NCI-H1930 (cell line): ENCODE measurements at regions not wholly inside any gene's neighbourhood (a gene's known extent, or its start where the extent isn't known, plus 50 kb on each side); places are given as distances from the start of the nearest gene placed in this dataset.
A peak's percentile ranks its signal among the peaks of the same experiment; 100 is the strongest.

Source experiments
- DNase-seq, 2 experiments: peaks; one replicate each; lab custom pipeline; 2025; lab: John Stamatoyannopoulos, UW

GRCh38 chr2:133768658-133769435, 200.6 kb upstream of the NCKAP5 start:
- DNase-seq: no peak

GRCh38 chr2:133773854-133774653, 205.8 kb upstream of the NCKAP5 start:
- no peak for DNase-seq

- no peak for DNase-seq
Observed at GRCh38 chr2:133774654-133775015, 206.4 kb upstream of the NCKAP5 start.

DNA sequence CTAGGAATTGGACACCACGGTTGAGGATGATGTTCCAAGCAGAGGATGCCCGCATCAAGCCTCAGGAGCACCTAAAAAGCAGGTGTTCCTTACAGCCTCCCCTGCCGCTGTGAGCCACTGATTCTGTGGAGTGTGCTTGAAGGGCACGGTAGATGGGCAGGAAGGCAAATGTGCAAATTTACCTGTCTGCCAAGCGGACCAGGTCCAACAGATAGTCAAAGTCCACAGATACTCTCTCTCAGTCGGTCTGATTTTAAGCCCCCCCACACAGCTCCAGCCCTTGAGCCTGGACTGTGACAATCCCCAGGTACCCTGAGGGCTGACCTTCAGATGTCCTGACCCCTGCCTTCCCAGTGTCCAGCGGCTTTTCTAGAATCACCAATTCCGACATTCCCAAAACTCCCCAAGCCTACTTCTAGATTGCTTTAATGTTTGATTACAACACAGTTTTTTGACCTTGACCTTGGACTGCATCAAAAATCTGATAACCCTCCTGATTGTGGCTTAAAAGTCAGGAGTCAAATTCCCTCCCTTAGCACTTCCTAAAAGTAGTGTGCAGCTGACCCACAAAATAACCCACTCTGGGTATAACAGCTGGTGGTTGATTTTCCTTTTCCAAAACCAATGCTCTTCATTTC, 208.8 kb upstream of the NCKAP5 start:
- DNase-seq: no peak

- DNase-seq: no peak
Observed at GRCh38 chr2:133777574-133777960, 209.3 kb upstream of the NCKAP5 start.

GRCh38 chr2:133780099-133780996, 212.1 kb upstream of the NCKAP5 start:
- peak; percentile 40 to 42 for DNase-seq

- no peak for DNase-seq
Observed at GRCh38 chr2:133780997-133781513, 212.8 kb upstream of the NCKAP5 start.

DNA sequence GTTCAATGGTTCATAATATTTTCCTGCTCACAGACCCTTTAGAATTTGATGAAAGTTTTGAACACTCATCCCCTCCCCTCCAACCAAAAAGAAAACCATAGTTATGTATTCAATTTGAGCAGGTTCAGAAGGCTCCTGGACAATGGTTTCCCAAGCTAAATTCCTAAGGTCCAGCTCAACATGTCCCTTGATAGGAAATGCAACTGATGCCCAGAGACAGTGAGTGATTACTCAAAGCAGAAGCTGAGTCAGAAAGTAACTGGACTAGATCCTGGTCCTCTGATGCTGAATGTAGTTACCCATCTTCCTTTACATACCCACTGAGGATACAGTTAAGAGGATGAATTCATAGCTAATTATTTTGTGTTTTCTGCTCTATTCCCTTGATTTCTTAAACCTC, 218.9 kb upstream of the NCKAP5 start:
- DNase-seq: no peak

- DNase-seq: no peak
Observed at GRCh38 chr2:133787651-133788050, 219.4 kb upstream of the NCKAP5 start.

DNA sequence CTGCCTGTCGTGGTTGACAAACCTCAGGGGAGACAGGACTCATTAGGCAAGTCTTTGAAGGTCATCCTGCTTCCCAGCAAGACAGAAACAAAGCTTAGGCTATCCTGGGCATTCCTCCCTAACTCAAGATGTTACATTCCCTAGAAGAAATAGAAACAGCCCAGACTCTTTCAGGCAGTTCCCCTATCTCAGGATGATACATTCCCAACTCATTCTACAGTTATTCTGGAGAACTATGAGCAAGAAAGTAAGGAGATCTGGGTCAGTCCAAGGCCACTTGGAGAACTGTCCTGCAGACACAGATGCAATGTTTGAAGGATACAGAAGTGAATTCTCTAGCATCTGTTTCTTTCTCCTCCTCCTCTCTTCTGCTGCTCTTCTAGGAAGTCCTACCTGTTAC, 220.1 kb upstream of the NCKAP5 start:
- no peak for DNase-seq

DNA sequence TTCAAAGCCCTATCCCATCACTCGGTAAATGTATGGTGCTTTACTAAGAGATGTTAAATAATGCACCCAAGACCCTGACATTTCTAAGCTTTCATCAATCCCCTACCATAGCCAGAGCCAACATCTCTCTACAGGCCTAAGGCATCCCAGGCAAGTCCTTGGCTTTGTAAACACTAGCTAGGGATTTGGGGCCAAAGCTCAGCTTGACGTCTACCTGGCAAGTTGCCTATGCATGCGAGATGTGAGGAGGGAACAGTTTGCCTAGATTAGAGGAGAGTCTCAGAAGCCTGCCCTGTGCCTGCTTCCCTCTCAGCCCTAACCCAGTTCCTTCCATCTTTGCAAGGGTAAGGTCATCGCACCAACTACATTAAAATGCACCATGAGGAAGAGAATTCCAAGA, 221.5 kb upstream of the NCKAP5 start:
- DNase-seq: no peak

GRCh38 chr2:133790711-133791110, 222.4 kb upstream of the NCKAP5 start:
- no peak for DNase-seq

DNA sequence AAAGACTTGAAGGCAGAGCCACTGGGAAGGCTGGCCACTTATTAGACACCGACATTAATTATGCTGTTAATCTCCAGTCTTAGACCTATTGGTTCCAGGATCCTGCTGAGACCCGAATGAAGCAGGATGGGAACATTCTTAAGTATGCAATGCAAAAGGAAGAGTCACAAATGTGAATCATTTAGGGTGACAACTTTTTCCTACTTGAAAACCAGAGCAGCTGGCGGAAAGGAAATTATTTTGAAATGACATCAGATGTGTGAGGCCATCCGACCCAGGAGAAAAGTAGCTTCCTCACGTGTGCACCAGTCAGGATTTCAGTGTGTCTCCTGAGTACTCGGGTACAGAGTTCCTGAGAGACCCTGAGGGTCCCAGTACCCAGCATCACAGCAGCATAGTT, 222.9 kb upstream of the NCKAP5 start:
- DNase-seq: no peak

- no peak for DNase-seq
Observed at GRCh38 chr2:133792223-133792622, 224.0 kb upstream of the NCKAP5 start.

- no peak for DNase-seq
Observed at GRCh38 chr2:133794114-133794513, 225.9 kb upstream of the NCKAP5 start.

DNA sequence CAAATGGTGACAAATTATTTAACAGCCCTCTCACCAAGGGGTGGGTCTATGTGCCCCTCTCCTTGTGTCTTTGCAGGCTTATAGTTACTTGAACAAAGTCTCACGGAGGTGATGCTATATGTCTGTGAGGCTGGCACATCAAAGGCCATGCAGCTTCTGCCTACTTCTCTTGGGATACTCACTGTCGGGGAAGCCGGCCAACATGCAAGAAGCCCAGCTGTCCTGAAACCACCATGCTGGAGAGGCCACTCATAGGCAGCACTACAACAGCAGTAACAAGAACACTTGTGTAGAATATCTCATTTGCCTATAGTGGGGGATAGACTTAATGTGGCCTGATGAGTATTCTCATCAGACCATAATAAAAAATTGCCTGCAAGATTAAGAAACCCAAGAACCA, 233.7 kb upstream of the NCKAP5 start:
- DNase-seq: no peak

DNA sequence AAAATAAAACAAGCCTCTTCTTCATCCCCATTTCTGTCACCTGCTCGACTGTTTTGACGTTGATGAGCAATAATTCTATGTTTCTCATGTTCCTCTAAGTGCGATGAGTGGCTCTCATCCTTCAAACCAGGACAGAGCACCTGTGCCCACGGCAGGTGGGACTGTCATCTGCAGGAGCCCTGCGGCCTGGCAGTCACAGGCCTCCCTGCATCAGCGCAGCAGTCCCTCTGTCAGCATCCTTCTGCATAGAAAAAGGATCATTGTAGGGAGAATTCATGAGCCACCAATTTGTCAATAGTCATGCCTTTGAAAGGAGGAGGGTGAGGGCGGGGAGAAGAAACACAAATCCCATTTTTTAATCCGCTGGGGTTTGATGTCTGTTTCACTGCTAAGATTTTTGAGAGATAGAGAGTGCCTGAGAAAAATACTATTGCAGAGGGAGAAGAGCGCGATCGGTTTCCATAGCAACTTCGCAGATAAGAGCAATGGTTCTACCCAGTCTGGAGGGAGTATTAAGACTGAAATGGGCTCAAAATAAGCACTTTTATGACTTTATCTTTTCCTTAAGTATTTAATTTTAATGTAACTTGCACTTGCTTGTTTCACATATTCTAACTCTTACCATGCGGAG, 234.3 kb upstream of the NCKAP5 start:
- DNase-seq: no peak

- no peak for DNase-seq
Observed at GRCh38 chr2:133806564-133806963, 238.3 kb upstream of the NCKAP5 start.

DNA sequence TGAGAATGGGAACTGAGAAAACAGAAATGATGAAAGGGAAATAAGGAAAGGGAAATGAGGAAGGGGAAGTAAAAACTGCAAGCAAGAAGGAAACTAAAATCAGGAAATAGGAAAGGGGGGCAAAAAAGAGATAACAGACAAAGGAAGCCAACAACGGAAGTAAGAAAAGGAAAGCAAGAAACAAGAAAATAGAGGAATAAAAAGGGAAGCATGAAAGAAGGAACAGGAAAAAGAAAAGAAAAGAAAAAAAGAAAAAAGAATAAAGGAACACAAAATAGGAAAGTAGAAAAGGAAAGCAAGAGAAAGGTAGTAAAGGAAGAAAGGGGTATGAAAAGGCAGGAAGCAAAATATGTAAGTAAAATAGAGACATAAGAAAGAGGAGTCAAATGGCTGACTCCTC, 241.2 kb upstream of the NCKAP5 start:
- no peak for DNase-seq

- DNase-seq: no peak
Observed at GRCh38 chr2:133810559-133810958, 242.3 kb upstream of the NCKAP5 start.

- no peak for DNase-seq
Observed at GRCh38 chr2:133811409-133812125, 243.3 kb upstream of the NCKAP5 start.
